ENCODE measurements at regions not wholly inside any gene's neighbourhood (a gene's known extent, or its start where the extent isn't known, plus 50 kb on each side); places are given as distances from the start of the nearest gene placed in this dataset.

DNA sequence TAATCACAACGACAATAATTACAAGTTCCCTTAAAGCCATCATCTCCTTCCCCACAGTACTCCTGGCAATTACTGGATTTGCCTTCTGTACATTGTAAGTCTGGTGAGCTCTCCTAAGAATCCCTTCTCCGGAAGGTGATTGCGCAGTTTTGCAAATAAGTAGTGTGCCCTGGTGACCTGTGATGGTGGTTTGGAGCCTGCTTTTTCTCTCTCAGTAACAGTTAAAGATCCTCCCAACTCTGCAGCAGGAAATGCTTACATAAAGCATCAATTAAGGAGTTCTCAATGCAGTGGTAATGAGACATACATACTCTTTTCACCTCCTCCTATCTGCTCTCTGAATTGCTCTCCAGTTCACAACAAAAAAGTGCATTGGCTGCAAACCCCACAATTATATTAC, 159.7 kb downstream of the SH2D1A start:
- CTCF ChIA-PET = no interaction called here
- no peak for DNase-seq (ENCODE audit: extremely low spot score)
- TF ChIP-seq, protein P1, sequence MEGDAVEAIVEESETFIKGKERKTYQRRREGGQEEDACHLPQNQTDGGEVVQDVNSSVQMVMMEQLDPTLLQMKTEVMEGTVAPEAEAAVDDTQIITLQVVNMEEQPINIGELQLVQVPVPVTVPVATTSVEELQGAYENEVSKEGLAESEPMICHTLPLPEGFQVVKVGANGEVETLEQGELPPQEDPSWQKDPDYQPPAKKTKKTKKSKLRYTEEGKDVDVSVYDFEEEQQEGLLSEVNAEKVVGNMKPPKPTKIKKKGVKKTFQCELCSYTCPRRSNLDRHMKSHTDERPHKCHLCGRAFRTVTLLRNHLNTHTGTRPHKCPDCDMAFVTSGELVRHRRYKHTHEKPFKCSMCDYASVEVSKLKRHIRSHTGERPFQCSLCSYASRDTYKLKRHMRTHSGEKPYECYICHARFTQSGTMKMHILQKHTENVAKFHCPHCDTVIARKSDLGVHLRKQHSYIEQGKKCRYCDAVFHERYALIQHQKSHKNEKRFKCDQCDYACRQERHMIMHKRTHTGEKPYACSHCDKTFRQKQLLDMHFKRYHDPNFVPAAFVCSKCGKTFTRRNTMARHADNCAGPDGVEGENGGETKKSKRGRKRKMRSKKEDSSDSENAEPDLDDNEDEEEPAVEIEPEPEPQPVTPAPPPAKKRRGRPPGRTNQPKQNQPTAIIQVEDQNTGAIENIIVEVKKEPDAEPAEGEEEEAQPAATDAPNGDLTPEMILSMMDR (IDR thresholded peaks at IDR 0.05; ENCODE audit: control extremely low read depth, extremely low read depth, low read depth, missing control alignments) = no peak
- POLR2A ChIA-PET = no interaction called here

DNA sequence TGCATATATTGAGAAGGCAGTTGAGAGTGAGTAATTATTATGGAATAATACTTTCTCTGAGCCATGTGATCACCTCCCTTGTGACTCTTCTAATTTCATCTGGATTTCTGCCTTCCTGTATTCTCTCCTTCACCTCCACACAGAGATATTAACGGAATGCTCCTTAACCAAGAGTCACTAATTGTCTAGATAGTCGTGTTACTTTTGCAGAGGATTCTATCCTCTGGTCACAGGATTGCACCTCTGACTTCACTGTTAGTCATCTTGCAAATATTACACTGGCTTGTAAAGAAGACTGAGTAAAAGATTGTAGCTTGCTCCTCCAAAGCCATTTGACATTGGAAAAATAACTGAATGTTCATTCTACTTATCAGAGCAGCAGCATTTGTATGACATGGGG, 160.9 kb downstream of the SH2D1A start:
- DNase-seq (ENCODE audit: extremely low spot score) = no peak
- POLR2A ChIA-PET = no interaction called here
- CTCF ChIA-PET = no interaction called here
- TF ChIP-seq, protein P1 (IDR thresholded peaks at IDR 0.05; ENCODE audit: control extremely low read depth, extremely low read depth, low read depth, missing control alignments) = no peak

DNA sequence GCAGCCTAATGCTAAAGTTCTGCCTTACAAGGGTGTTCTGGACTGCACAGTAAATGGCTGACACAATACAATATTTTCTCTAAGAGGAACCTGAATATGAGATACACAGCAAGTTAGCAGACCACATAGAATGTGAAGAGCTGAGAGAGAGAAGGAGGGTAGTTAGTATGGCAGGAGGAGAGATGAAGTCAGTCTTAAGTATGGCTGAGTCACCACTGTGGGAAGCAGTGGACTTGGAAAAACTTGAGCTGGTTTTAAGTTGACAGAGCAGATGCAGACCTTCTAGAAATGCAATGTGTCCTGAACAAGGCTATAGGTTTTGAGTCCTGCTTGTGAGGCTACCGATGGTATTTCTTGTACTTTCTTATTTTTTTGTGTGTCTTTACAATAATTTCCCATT, 172.5 kb downstream of the SH2D1A start:
- no peak for DNase-seq (ENCODE audit: extremely low spot score)
- TF ChIP-seq, protein P1 (IDR thresholded peaks at IDR 0.05; ENCODE audit: control extremely low read depth, extremely low read depth, low read depth, missing control alignments) = no peak
- ChIA-PET CTCF (no interaction called here), POLR2A (no interaction called here)

DNA sequence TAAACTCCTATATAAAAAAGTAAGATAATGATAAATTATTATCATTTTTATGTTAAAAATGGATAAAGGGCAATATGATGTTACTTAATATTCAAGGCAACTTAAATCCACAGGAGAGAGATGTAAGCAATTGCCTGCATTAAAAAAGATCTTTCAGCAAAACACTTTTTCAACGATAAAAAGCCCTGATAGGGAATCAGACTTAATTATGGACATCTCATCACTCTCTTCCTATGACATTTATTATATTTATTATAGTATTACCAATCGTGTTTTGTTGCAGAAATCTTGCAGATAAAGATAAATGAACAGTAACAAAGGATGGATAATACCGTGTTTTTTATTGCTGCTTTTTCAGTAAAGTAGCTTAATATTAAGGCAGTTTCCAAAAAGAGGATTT, 178.5 kb downstream of the SH2D1A start:
- ChIA-PET POLR2A (no interaction called here), CTCF (no interaction called here)
- TF ChIP-seq, protein P1 (IDR thresholded peaks at IDR 0.05; ENCODE audit: control extremely low read depth, extremely low read depth, low read depth, missing control alignments) = no peak
- DNase-seq (ENCODE audit: extremely low spot score) = no peak

DNA sequence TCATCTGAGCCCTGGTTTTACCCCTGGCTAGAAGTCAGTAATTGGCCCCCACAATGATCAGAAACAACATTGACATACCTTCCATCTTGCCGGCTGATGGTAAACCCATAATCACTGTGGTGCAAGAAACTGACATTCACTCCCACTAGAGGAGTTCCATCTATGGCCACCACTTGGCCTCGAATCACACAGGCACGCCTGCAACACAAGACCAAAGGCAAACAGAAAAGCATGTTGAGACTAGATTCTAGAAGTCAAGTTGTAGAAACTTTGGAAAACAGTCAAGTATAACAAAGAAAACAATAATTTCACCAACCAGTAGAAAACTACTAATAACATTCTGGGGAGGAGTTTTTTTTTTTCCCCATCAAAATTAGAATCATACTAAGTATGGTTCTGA, 183.4 kb downstream of the SH2D1A start:
- CTCF ChIA-PET = no interaction called here
- POLR2A ChIA-PET = no interaction called here
- DNase-seq (ENCODE audit: extremely low spot score) = no peak
- TF ChIP-seq, protein P1 (IDR thresholded peaks at IDR 0.05; ENCODE audit: control extremely low read depth, extremely low read depth, low read depth, missing control alignments) = no peak

DNA sequence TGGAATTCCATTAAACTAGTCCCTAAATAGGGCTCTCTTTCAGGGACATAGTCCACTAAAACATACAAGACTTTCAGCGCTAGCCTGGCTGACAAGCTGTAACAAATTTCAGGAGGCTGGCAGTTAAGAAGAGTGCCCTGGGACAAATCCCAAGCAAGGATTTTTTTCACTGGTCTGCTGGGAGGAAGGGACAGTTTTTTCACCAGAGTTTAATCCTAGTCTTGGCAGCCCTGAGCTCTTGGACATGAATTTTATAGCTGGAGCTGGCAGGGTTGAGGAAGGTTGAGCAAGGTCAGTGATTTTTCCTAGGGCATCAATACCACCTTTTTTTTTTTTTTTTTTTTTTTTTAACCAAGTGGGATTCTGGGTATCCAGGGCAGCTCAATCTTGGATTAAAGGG, 184.4 kb downstream of the SH2D1A start:
- DNase-seq (ENCODE audit: extremely low spot score) = no peak
- ChIA-PET CTCF (no interaction called here), POLR2A (no interaction called here)
- TF ChIP-seq, protein P1 (IDR thresholded peaks at IDR 0.05; ENCODE audit: control extremely low read depth, extremely low read depth, low read depth, missing control alignments) = no peak

DNA sequence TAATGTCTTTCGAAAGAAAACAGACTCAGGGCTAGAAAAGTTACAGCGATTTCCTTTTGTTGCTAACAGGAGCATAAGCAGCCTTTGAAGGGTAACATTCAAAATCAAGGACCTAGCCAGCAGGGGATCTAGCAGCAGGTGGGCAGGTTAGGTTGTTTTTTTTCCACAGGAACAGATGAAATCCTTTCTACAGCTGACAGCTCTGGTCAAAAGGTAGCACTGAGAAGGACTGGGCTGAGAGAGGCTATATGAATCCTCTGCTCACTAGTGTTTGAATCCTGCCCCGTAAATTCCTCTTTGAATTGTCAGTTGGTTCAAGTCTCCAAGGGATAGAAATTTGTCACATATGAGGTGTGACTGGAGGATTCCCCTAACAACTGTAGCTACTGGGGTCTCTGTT, 188.2 kb downstream of the SH2D1A start:
- POLR2A ChIA-PET = no interaction called here
- TF ChIP-seq, protein P1 (IDR thresholded peaks at IDR 0.05; ENCODE audit: control extremely low read depth, extremely low read depth, low read depth, missing control alignments) = no peak
- DNase-seq (ENCODE audit: extremely low spot score) = no peak
- CTCF ChIA-PET = no interaction called here

Data from GM10248 (cell line).